BJ (cell line): ENCODE measurements at regions not wholly inside any gene's neighbourhood (a gene's known extent, or its start where the extent isn't known, plus 50 kb on each side); places are given as distances from the start of the nearest gene placed in this dataset.

Source experiments
- CTCF ChIA-PET: fragments of 350-600 bp; formaldehyde crosslinking; extraction: SDS; loops from one replicate; lab custom pipeline; 2021; ENCODE audit warnings: antibody characterized with exemption, inconsistent platforms; lab: Yijun Ruan, JAX
- POLR2A ChIA-PET: fragments of 300-600 bp; sonication (Branson Sonifier 250); formaldehyde crosslinking; extraction: SDS; loops from one replicate; lab custom pipeline; 2021; ENCODE audit warnings: antibody characterized with exemption; lab: Charles Lee
- DNase-seq: peaks from one replicate; pipeline ENCODE4 v3.0.0-alpha.2; 2011; ENCODE audit warnings: low read depth
- H3K27me3 ChIP-seq: 2 replicates; pipeline ENCODE4 v1.6.0; 2011; ENCODE audit warnings: low read length; ENCODE audit not compliant: control insufficient read depth, insufficient read depth
- H3K36me3 ChIP-seq: 2 replicates; pipeline ENCODE4 v1.5.1; 2011; ENCODE audit warnings: low read length; ENCODE audit not compliant: control insufficient read depth, insufficient read depth
- H3K4me3 ChIP-seq: 2 replicates; pipeline ENCODE4 v1.5.1; 2011; ENCODE audit warnings: low read depth, mild to moderate bottlenecking, control low read depth, low read length
- CTCF ChIP-seq: IDR thresholded peaks from 2 replicates; pipeline ENCODE4 v1.5.1; 2011; ENCODE audit warnings: low read depth, mild to moderate bottlenecking, control low read depth, inconsistent platforms, low read length, moderate library complexity; ENCODE audit not compliant: insufficient read depth

- CTCF ChIA-PET, result no interaction called here
- Histone ChIP-seq H3K36me3 (no peaks in the 10 kb centered on the region), H3K27me3 (no peaks in the 10 kb centered on the region), H3K4me3 (no peak overlapping the region)
- DNase-seq, result no peak
- POLR2A ChIA-PET, result no interaction called here
- no peak for TF ChIP-seq CTCF
These were observed 50.6 kb upstream of the COG2 start for GRCh38 chr1:230591678-230592077.

DNA sequence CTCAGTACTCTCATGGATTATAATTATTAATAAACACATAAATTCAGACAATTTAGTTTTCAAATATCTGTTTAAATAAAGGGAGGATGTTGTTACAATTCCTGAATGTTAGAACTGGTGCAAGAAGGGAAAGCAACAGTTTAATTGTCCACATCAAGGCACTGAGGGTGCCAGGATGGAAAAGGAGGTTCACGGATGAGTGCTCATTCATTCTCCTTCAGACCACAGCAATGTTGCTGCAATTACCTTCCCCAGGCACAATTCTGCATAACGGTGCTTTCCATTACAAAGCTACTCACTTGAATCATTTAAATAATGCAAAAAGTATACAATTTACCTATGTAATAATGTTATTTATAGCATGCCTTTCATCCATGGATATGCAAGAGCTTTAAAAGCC, 52.3 kb upstream of the COG2 start:
- CTCF ChIA-PET, result no interaction called here
- Histone ChIP-seq H3K36me3 (no peaks in the 10 kb centered on the region), H3K27me3 (no peaks in the 10 kb centered on the region), H3K4me3 (no peak overlapping the region)
- POLR2A ChIA-PET, result no interaction called here
- no peak for DNase-seq
- no peak for TF ChIP-seq CTCF

DNA sequence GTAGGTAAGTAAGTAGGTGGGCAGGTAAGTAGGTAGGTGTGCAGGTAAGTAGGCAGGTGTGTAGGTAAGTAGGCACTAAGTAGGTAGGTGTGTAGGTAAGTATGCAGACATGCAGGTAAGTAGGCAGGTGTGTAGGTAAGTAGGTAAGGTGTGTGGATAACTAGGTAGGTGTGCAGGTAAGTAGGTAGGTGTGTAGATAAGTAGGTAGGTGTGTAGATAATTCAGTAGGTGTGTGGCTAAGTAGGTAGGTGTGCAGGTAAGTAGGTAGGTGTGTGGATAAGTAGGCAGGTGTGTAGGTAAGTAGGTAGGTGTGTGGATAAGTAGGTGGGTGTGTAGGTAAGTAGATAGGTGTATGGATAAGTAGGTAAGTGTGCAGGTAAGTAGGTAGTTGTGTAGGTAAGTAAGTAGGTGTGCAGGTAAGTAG, 53.9 kb upstream of the COG2 start:
- DNase-seq, result no peak
- ChIA-PET POLR2A (no interaction called here), CTCF (interaction anchor here (0.6 kb wide), 1 partner anchor 24 kb away, joined by 3 read pairs; no protein-coding TSS in a partner anchor)
- H3K36me3 ChIP-seq, result no peaks in the 10 kb centered on the region
- no peak overlapping the region for H3K4me3 ChIP-seq
- TF ChIP-seq CTCF, result no peak
- no peaks in the 10 kb centered on the region for H3K27me3 ChIP-seq

- ChIA-PET POLR2A (no interaction called here), CTCF (no interaction called here)
- no peaks in the 10 kb centered on the region for H3K27me3 ChIP-seq
- H3K36me3 ChIP-seq, result no peaks in the 10 kb centered on the region
- H3K4me3 ChIP-seq, result no peak overlapping the region
- no peak for TF ChIP-seq CTCF
- no peak for DNase-seq
These were observed 55.2 kb upstream of the COG2 start for GRCh38 chr1:230587061-230587460.

- CTCF ChIA-PET, result no interaction called here
- no peak overlapping the region for H3K4me3 ChIP-seq
- POLR2A ChIA-PET, result no interaction called here
- H3K27me3 ChIP-seq, result no peaks in the 10 kb centered on the region
- no peak for TF ChIP-seq CTCF
- H3K36me3 ChIP-seq, result no peaks in the 10 kb centered on the region
- DNase-seq, result no peak
These were observed 57.6 kb upstream of the COG2 start for GRCh38 chr1:230584660-230585059.
